ENCODE measurements at regions not wholly inside any gene's neighbourhood (a gene's known extent, or its start where the extent isn't known, plus 50 kb on each side); places are given as distances from the start of the nearest gene placed in this dataset.
"Not testable (repeated sequence)": the region's sequence is repeated elsewhere in the genome, so short reads cannot be mapped to it uniquely, and the experiment has no call there.

- H3K36me3 ChIP-seq (ENCODE audit: insufficient read depth, low read length), result no peaks in the 10 kb centered on the region
- no peak overlapping the region for H3K9ac ChIP-seq (ENCODE audit: low read depth, low read length)
- H3K4me3 ChIP-seq (ENCODE audit: low read length), result no peak overlapping the region
- no peak overlapping the region for H3K27ac ChIP-seq (ENCODE audit: low read depth, low read length)
- H3K9me3 ChIP-seq (ENCODE audit: insufficient read depth, low read depth, low read length), result peaks cover 77% of the 10 kb centered on the region
- H3K27me3 ChIP-seq (ENCODE audit: insufficient read depth, low read length), result no peaks in the 10 kb centered on the region
- no peaks in the 10 kb centered on the region for H3K4me1 ChIP-seq (ENCODE audit: insufficient read depth, low read length)
- 64% methylated on average over 2 of the region's 3 CpGs for WGBS
Observed at GRCh38 chr9:102178811-102179210, 440.4 kb upstream of the GRIN3A start.

- H3K9me3 ChIP-seq (ENCODE audit: insufficient read depth, low read depth, low read length), result peaks cover 52% of the 10 kb centered on the region
- H3K4me1 ChIP-seq (ENCODE audit: insufficient read depth, low read length); H3K36me3 ChIP-seq (ENCODE audit: insufficient read depth, low read length); H3K4me3 ChIP-seq (ENCODE audit: low read length); H3K27me3 ChIP-seq (ENCODE audit: insufficient read depth, low read length); H3K27ac ChIP-seq (ENCODE audit: low read depth, low read length); H3K9ac ChIP-seq (ENCODE audit: low read depth, low read length): not testable (repeated sequence)
- 94% methylated on average over 8 of the region's 8 CpGs for WGBS
Observed at GRCh38 chr9:102174202-102174601, 435.8 kb upstream of the GRIN3A start.

- no peaks in the 10 kb centered on the region for H3K36me3 ChIP-seq (ENCODE audit: insufficient read depth, low read length)
- H3K4me1 ChIP-seq (ENCODE audit: insufficient read depth, low read length), result no peaks in the 10 kb centered on the region
- H3K27me3 ChIP-seq (ENCODE audit: insufficient read depth, low read length), result no peaks in the 10 kb centered on the region
- H3K9ac ChIP-seq (ENCODE audit: low read depth, low read length), result no peak overlapping the region
- no peak overlapping the region for H3K27ac ChIP-seq (ENCODE audit: low read depth, low read length)
- H3K4me3 ChIP-seq (ENCODE audit: low read length), result no peak overlapping the region
- H3K9me3 ChIP-seq (ENCODE audit: insufficient read depth, low read depth, low read length), result peaks cover 66% of the 10 kb centered on the region
Observed at GRCh38 chr9:102164247-102164646, 425.8 kb upstream of the GRIN3A start.

GRCh38 chr9:102153081-102153480 is 414.6 kb upstream of the GRIN3A start:
- 78% methylated on average over 12 of the region's 12 CpGs for WGBS
- not testable (repeated sequence) for H3K9ac ChIP-seq (ENCODE audit: low read depth, low read length); H3K27ac ChIP-seq (ENCODE audit: low read depth, low read length); H3K4me3 ChIP-seq (ENCODE audit: low read length); H3K27me3 ChIP-seq (ENCODE audit: insufficient read depth, low read length); H3K4me1 ChIP-seq (ENCODE audit: insufficient read depth, low read length); H3K36me3 ChIP-seq (ENCODE audit: insufficient read depth, low read length)
- H3K9me3 ChIP-seq (ENCODE audit: insufficient read depth, low read depth, low read length), result peaks cover 39% of the 10 kb centered on the region

GRCh38 chr9:102135768-102136167 is 397.3 kb upstream of the GRIN3A start:
- 81% methylated on average over 1 of the region's 1 CpG for WGBS

GRCh38 chr9:102124465-102124864 is 386.0 kb upstream of the GRIN3A start:
- Histone ChIP-seq H3K4me1 (ENCODE audit: insufficient read depth, low read length) (no peaks in the 10 kb centered on the region), H3K27ac (ENCODE audit: low read depth, low read length) (no peak overlapping the region), H3K36me3 (ENCODE audit: insufficient read depth, low read length) (no peaks in the 10 kb centered on the region), H3K27me3 (ENCODE audit: insufficient read depth, low read length) (no peaks in the 10 kb centered on the region), H3K9me3 (ENCODE audit: insufficient read depth, low read depth, low read length) (peaks cover 31% of the 10 kb centered on the region), H3K4me3 (ENCODE audit: low read length) (no peak overlapping the region), H3K9ac (ENCODE audit: low read depth, low read length) (no peak overlapping the region)
- 84% methylated on average over 3 of the region's 3 CpGs for WGBS

More at GRCh38 chr9:102135768-102136167, 397.3 kb upstream of the GRIN3A start:
- peaks cover 54% of the 10 kb centered on the region for H3K9me3 ChIP-seq (ENCODE audit: insufficient read depth, low read depth, low read length)
- no peak overlapping the region for H3K9ac ChIP-seq (ENCODE audit: low read depth, low read length)
- no peaks in the 10 kb centered on the region for H3K27me3 ChIP-seq (ENCODE audit: insufficient read depth, low read length)
- H3K4me1 ChIP-seq (ENCODE audit: insufficient read depth, low read length), result no peaks in the 10 kb centered on the region
- H3K4me3 ChIP-seq (ENCODE audit: low read length), result no peak overlapping the region
- H3K36me3 ChIP-seq (ENCODE audit: insufficient read depth, low read length), result no peaks in the 10 kb centered on the region
- no peak overlapping the region for H3K27ac ChIP-seq (ENCODE audit: low read depth, low read length)

- Histone ChIP-seq H3K27ac (ENCODE audit: low read depth, low read length) (no peak overlapping the region), H3K4me1 (ENCODE audit: insufficient read depth, low read length) (no peaks in the 10 kb centered on the region), H3K36me3 (ENCODE audit: insufficient read depth, low read length) (no peaks in the 10 kb centered on the region), H3K9ac (ENCODE audit: low read depth, low read length) (no peak overlapping the region), H3K27me3 (ENCODE audit: insufficient read depth, low read length) (no peaks in the 10 kb centered on the region), H3K4me3 (ENCODE audit: low read length) (no peak overlapping the region), H3K9me3 (ENCODE audit: insufficient read depth, low read depth, low read length) (peaks cover 52% of the 10 kb centered on the region)
Observed at GRCh38 chr9:102114557-102114956, 376.1 kb upstream of the GRIN3A start.

GRCh38 chr9:102113191-102113590 is 374.7 kb upstream of the GRIN3A start:
- no peaks in the 10 kb centered on the region for H3K4me1 ChIP-seq (ENCODE audit: insufficient read depth, low read length)
- H3K27ac ChIP-seq (ENCODE audit: low read depth, low read length), result no peak overlapping the region
- no peak overlapping the region for H3K4me3 ChIP-seq (ENCODE audit: low read length)
- H3K36me3 ChIP-seq (ENCODE audit: insufficient read depth, low read length), result no peaks in the 10 kb centered on the region
- peaks cover 54% of the 10 kb centered on the region for H3K9me3 ChIP-seq (ENCODE audit: insufficient read depth, low read depth, low read length)
- H3K27me3 ChIP-seq (ENCODE audit: insufficient read depth, low read length), result no peaks in the 10 kb centered on the region
- H3K9ac ChIP-seq (ENCODE audit: low read depth, low read length), result no peak overlapping the region
- 100% methylated on average over 1 of the region's 1 CpG for WGBS

GRCh38 chr9:102106439-102106838 is 368.0 kb upstream of the GRIN3A start:
- 78% methylated on average over 1 of the region's 1 CpG for WGBS

GRCh38 chr9:102101723-102102122 is 363.3 kb upstream of the GRIN3A start:
- no peaks in the 10 kb centered on the region for H3K36me3 ChIP-seq (ENCODE audit: insufficient read depth, low read length)
- H3K9ac ChIP-seq (ENCODE audit: low read depth, low read length), result no peak overlapping the region
- no peaks in the 10 kb centered on the region for H3K4me1 ChIP-seq (ENCODE audit: insufficient read depth, low read length)
- peaks cover 49% of the 10 kb centered on the region for H3K9me3 ChIP-seq (ENCODE audit: insufficient read depth, low read depth, low read length)
- H3K4me3 ChIP-seq (ENCODE audit: low read length), result no peak overlapping the region
- no peaks in the 10 kb centered on the region for H3K27me3 ChIP-seq (ENCODE audit: insufficient read depth, low read length)
- no peak overlapping the region for H3K27ac ChIP-seq (ENCODE audit: low read depth, low read length)

More at GRCh38 chr9:102106439-102106838, 368.0 kb upstream of the GRIN3A start:
- Histone ChIP-seq H3K9ac (ENCODE audit: low read depth, low read length) (no peak overlapping the region), H3K27ac (ENCODE audit: low read depth, low read length) (no peak overlapping the region), H3K36me3 (ENCODE audit: insufficient read depth, low read length) (no peaks in the 10 kb centered on the region), H3K27me3 (ENCODE audit: insufficient read depth, low read length) (no peaks in the 10 kb centered on the region), H3K9me3 (ENCODE audit: insufficient read depth, low read depth, low read length) (peaks cover 58% of the 10 kb centered on the region), H3K4me3 (ENCODE audit: low read length) (no peak overlapping the region), H3K4me1 (ENCODE audit: insufficient read depth, low read length) (no peaks in the 10 kb centered on the region)

- Histone ChIP-seq H3K9ac (ENCODE audit: low read depth, low read length) (no peak overlapping the region), H3K36me3 (ENCODE audit: insufficient read depth, low read length) (no peaks in the 10 kb centered on the region), H3K9me3 (ENCODE audit: insufficient read depth, low read depth, low read length) (peaks cover 33% of the 10 kb centered on the region), H3K27ac (ENCODE audit: low read depth, low read length) (no peak overlapping the region), H3K4me1 (ENCODE audit: insufficient read depth, low read length) (no peaks in the 10 kb centered on the region), H3K4me3 (ENCODE audit: low read length) (no peak overlapping the region), H3K27me3 (ENCODE audit: insufficient read depth, low read length) (no peaks in the 10 kb centered on the region)
- 88% methylated on average over 2 of the region's 2 CpGs for WGBS
Observed at GRCh38 chr9:102087141-102087540, 348.7 kb upstream of the GRIN3A start.

GRCh38 chr9:102085548-102085947 is 347.1 kb upstream of the GRIN3A start:
- Histone ChIP-seq H3K27me3 (ENCODE audit: insufficient read depth, low read length) (no peaks in the 10 kb centered on the region), H3K9me3 (ENCODE audit: insufficient read depth, low read depth, low read length) (peaks cover 33% of the 10 kb centered on the region), H3K4me3 (ENCODE audit: low read length) (no peak overlapping the region), H3K4me1 (ENCODE audit: insufficient read depth, low read length) (no peaks in the 10 kb centered on the region), H3K36me3 (ENCODE audit: insufficient read depth, low read length) (no peaks in the 10 kb centered on the region), H3K9ac (ENCODE audit: low read depth, low read length) (no peak overlapping the region), H3K27ac (ENCODE audit: low read depth, low read length) (no peak overlapping the region)

All from HUES64 (cell line).